HG03060 (cell line): ENCODE measurements at regions not wholly inside any gene's neighbourhood (a gene's known extent, or its start where the extent isn't known, plus 50 kb on each side); places are given as distances from the start of the nearest gene placed in this dataset.

Experiments used
- ATAC-seq: cut with Tn5 transposase; IDR thresholded peaks from one replicate; pipeline ENCODE4 v1.9.1; 2021; ENCODE audit warnings: low read depth, moderate number of reproducible peaks; ENCODE audit not compliant: unreplicated experiment

- ATAC-seq, result peak; percentile 97
These were observed 385.9 kb downstream of the BMP4 start for GRCh38 chr14:53570411-53571387.

- no peak for ATAC-seq
These were observed 387.2 kb downstream of the BMP4 start for GRCh38 chr14:53569446-53569845.

- no peak for ATAC-seq
These were observed 389.3 kb downstream of the BMP4 start for GRCh38 chr14:53567236-53567780.

- no peak for ATAC-seq
These were observed 391.8 kb downstream of the BMP4 start for GRCh38 chr14:53564870-53565269.

GRCh38 chr14:53563628-53564027 lies 393.0 kb downstream of the BMP4 start:
- ATAC-seq, result no peak

- no peak for ATAC-seq
These were observed 400.1 kb upstream of the DDHD1 start for GRCh38 chr14:53553221-53553620.

GRCh38 chr14:53551862-53552261 lies 398.7 kb upstream of the DDHD1 start:
- no peak for ATAC-seq

GRCh38 chr14:53550776-53551175 lies 397.7 kb upstream of the DDHD1 start:
- no peak for ATAC-seq

GRCh38 chr14:53549956-53550355 lies 396.8 kb upstream of the DDHD1 start:
- no peak for ATAC-seq

GRCh38 chr14:53547593-53547992 lies 394.5 kb upstream of the DDHD1 start:
- no peak for ATAC-seq

GRCh38 chr14:53545217-53545616 lies 392.1 kb upstream of the DDHD1 start:
- no peak for ATAC-seq

GRCh38 chr14:53542732-53543131 lies 389.6 kb upstream of the DDHD1 start:
- ATAC-seq, result no peak

GRCh38 chr14:53541411-53541810 lies 388.3 kb upstream of the DDHD1 start:
- ATAC-seq, result no peak

GRCh38 chr14:53539489-53540126 lies 386.5 kb upstream of the DDHD1 start:
- no peak for ATAC-seq

GRCh38 chr14:53538316-53538881 lies 385.3 kb upstream of the DDHD1 start:
- no peak for ATAC-seq

- no peak for ATAC-seq
These were observed 384.5 kb upstream of the DDHD1 start for GRCh38 chr14:53537422-53538315.

GRCh38 chr14:53536446-53536845 lies 383.3 kb upstream of the DDHD1 start:
- no peak for ATAC-seq

- ATAC-seq, result no peak
These were observed 381.7 kb upstream of the DDHD1 start for GRCh38 chr14:53534841-53535240.

GRCh38 chr14:53533384-53533970 lies 380.4 kb upstream of the DDHD1 start:
- no peak for ATAC-seq

- ATAC-seq, result no peak
These were observed 379.7 kb upstream of the DDHD1 start for GRCh38 chr14:53532853-53533252.
